NCI-H1092 treated with DMSO at 0.1 percent for 48 hours (cell line): ENCODE measurements at regions not wholly inside any gene's neighbourhood (a gene's known extent, or its start where the extent isn't known, plus 50 kb on each side); places are given as distances from the start of the nearest gene placed in this dataset.
"Not testable (repeated sequence)": the region's sequence is repeated elsewhere in the genome, so short reads cannot be mapped to it uniquely, and the experiment has no call there.

Experiments
- DNase-seq: peaks from one replicate; lab custom pipeline; 2025; lab: John Stamatoyannopoulos, UW

GRCh38 chr12:47373554-47374150 is 293.9 kb upstream of the AMIGO2 start:
- DNase-seq = no peak

- DNase-seq = no peak
Observed at GRCh38 chr12:47370421-47370820, 290.7 kb upstream of the AMIGO2 start.

GRCh38 chr12:47369085-47369484 is 289.3 kb upstream of the AMIGO2 start:
- DNase-seq = no peak

- DNase-seq = no peak
Observed at GRCh38 chr12:47367912-47368537, 288.3 kb upstream of the AMIGO2 start.

- DNase-seq = no peak
Observed at GRCh38 chr12:47366579-47366978, 286.8 kb upstream of the AMIGO2 start.

- DNase-seq = no peak
Observed at GRCh38 chr12:47366157-47366556, 286.4 kb upstream of the AMIGO2 start.

DNA sequence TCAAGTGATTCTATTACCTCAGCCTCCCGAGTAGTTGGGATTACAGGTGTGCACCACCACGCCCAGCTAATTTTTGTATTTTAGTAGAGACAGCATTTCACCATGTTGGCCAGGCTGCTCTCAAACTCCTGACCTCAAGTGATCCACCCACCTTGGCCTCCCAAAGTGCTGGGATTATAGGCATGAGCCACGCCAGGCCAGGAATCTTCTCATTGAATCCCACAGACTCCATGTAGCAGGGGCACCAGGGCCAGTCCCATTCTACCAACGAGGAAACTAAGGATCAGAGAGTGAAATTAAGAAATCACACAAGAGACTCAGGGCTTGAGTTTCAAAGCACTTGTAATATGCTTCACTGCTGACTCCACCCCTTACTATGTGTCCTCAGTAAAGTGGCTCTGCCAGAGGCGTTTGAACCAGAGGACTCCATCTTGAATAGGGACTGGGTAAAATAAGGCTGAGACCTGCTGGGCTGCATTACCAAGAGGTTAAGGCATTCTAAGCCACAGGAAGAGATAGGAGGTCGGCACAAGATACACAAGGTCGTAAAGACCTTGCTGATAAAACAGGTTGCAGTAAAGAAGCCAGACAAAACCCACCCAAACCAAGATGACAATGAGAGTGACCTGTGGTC is 285.8 kb upstream of the AMIGO2 start:
- not testable (repeated sequence) for DNase-seq

DNA sequence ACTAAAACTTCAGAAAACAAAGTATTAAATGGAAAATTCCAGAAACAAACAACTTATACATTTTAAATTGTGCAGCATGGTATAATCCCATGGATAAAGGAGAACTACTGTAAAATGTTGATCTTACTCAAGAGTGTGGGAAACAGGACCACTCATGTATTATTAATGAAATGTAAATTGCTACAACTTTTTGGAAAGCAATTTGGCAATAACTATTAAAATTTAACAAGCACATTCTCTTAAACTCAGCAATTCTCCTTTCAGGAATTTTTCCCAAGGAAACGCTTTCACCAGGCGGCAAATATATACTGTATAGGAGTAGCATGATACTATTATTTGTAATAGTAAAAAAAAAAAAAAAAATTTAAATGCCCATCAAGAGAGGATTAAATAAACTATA is 284.5 kb upstream of the AMIGO2 start:
- DNase-seq = no peak

- DNase-seq = no peak
Observed at GRCh38 chr12:47362126-47362705, 282.5 kb upstream of the AMIGO2 start.

DNA sequence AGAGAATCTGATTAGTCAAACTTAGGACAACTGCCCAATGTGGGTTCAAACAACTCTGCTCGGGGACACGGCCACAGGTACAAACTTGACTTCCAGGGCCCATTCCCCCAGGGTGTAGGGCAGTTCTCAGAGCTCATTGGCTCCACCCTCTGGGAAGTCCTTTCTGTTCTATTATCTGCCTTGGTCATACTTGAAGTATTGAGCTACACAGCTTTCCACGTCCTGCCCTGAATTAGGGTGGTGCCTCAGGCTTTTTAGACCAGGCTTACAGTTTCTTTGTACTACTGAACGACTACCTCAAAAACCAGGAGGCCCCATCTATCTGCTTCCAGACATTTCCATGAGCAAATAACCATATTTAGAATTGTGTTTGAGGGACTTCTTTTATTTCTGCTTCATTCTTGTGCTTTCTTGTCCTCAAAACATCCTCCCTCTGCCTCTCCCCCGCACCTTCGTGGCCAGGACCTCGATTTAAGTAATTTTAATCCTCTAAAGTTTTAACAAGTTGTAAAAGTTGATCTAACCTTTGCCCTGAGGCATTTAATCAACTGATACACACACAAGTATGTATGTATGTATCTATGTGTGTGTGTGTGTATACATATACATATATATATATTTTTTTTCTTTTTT is 281.7 kb upstream of the AMIGO2 start:
- DNase-seq = no peak

DNA sequence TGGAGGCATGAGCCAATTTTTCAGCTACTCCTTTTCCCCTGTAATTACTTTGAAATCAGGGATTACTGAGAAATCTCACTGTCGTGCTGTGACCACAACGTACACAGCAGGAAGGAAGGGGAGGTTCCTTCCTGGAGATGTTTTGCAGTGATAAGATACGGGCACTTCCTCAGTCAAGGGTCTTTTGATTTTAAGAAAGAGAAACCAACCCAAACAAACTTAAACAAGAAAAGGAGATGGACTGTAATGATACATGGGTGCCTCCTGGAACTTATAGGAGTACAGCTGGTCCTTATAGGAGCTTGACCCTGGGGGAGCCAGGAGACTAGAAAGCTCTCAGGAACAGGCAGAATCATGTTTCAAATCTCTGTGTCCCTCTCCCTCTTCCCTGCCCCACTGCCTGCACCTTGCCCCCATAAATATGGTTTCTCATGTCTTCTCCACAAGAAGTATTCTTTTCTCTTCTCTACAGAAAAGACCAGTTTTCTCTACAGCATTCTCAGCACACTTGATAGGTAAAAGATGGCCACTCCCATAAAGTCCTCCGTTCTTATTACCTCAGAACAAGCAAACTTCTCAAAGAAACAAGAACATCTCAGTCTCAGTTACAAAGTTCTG is 281.1 kb upstream of the AMIGO2 start:
- DNase-seq = no peak

DNA sequence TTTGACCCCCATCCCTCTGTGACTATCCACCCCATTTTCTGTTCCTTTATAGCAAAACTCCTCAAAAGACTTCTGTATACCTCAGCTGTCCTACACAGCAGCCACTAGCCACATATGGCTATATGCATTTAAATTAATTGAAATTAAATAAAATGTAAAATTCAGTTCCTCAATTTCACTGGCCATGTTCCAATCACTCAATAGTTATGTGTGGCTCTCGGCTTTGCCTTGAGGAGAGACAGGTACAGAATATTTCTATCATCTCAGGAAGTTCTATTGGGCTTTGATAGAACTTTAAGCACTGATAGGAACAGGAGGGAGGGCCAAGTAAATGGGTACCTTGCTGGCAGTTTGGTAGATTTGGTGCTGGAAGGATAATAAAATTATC is 280.3 kb upstream of the AMIGO2 start:
- no peak for DNase-seq

DNA sequence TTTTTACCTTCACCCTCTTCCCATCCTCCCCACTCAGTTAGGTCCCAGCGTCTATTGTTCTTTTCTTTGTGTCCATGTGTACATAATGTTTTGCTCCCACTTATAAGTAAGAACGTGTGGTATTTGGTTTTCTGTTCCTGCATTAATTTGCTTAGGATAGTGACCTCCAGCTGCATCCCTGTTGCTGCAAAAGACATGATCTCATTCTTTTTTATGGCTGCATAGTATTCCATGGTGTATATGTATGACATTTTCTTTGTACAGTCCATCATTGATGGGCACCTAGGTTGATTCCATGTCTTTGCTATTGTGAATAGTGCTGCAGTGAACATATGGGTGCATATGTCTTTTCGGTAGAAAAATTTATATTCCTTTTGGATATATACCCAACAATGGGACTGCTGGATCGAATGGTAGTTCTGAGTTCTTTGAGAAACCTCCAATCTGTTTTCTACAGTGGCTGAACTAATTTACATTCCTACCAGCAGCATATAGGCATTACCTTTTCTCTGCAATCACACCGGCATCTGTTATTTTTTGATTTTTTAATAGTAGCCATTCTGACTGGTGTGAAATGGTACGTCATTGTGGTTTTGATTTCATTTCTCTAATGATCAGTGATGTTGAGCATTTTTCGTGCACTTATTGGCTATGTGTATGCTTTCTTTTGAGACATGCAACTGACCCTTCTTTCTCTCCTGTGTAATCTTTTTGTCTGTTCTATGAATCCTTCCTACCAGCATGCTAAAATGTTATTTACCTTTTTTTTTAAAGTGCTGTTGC is 279.7 kb upstream of the AMIGO2 start:
- no peak for DNase-seq

- not testable (repeated sequence) for DNase-seq
Observed at GRCh38 chr12:47357006-47357405, 277.2 kb upstream of the AMIGO2 start.

GRCh38 chr12:47356129-47356700 is 276.5 kb upstream of the AMIGO2 start:
- DNase-seq = no peak

GRCh38 chr12:47353508-47353907 is 273.7 kb upstream of the AMIGO2 start:
- no peak for DNase-seq

DNA sequence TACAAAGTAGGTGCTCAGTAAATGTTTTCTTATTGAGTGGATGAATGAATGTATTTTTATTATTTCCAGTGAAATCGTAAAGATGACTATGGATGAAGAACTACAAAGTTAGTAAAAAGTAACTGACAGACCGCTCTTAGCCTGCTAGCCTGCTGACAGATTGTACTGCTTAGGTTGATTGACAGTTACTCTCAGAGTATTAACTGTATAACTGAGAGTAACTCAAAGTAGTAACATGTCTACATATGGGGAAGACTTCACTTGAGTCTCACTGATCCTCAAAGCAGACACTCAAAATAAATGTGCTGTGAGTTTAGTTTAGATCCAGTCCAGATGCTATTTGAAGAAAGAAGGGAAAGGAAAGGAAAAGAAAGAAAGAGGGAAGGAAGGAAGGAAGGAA is 272.3 kb upstream of the AMIGO2 start:
- DNase-seq = no peak

- DNase-seq = no peak
Observed at GRCh38 chr12:47351526-47351925, 271.8 kb upstream of the AMIGO2 start.

- no peak for DNase-seq
Observed at GRCh38 chr12:47350062-47350408, 270.3 kb upstream of the AMIGO2 start.

- DNase-seq = no peak
Observed at GRCh38 chr12:47349137-47350061, 269.6 kb upstream of the AMIGO2 start.
